K562 (cell line): ENCODE measurements at regions not wholly inside any gene's neighbourhood (a gene's known extent, or its start where the extent isn't known, plus 50 kb on each side); places are given as distances from the start of the nearest gene placed in this dataset.

ENCODE experiments used
- ATAC-seq: fragments of 200-7000 bp; cut with Tn5 transposase; 3 replicates; pipeline ENCODE4 v1.9.1; 2020; ENCODE audit warnings: moderate library complexity
- BruUV-seq: library from RNA; stranded (reverse); fragments of 400-500 nt; replicated peaks from 2 replicates; lab custom pipeline; 2021; lab: Mats Ljungman, UMichigan
- CTCF ChIA-PET: fragments of 300-600 bp; formaldehyde crosslinking; extraction: SDS; loops from one replicate; lab custom pipeline; 2021; ENCODE audit warnings: low intra/inter-chr PET ratio; lab: Yijun Ruan, JAX
- POLR2A ChIA-PET: fragments of 300-600, 350-650 bp; sonication (Branson Sonifier 250); formaldehyde crosslinking; extraction: SDS; loops from one replicate; lab custom pipeline; 2021; ENCODE audit warnings: antibody characterized with exemption, inconsistent platforms; lab: Yijun Ruan, JAX
- DNase-seq, 4 experiments: peaks; one replicate each; pipeline versions ENCODE4 v3.0.0 to v3.0.0-alpha.2; 2011 to 2018; ENCODE audit warnings: low spot score in 3 of 4, mixed read lengths in 3 of 4; ENCODE audit errors: extremely low read depth in 1 of 4
- FAIRE-seq: peaks from 2 replicates; lab custom pipeline; 2011; peaks lifted over from hg19 to GRCh38; lab: Jason Lieb, UNC
- H2AFZ ChIP-seq: 2 replicates; pipeline ENCODE4 v1.6.0; 2011; ENCODE audit warnings: low read depth, low read length, control low read depth, inconsistent platforms
- H3K27ac ChIP-seq: fragments of 200-600 bp; 3 replicates; pipeline ENCODE4 v1.8.0; 2011; ENCODE audit warnings: low read depth, mild to moderate bottlenecking, control low read depth, inconsistent platforms, low read length, moderate library complexity, mixed read lengths; ENCODE audit errors: extremely low read depth
- H3K27me3 ChIP-seq, 2 experiments: fragments of 300-600 bp in 1 of 2; 2 replicates in 1 of 2; 3 replicates in 1 of 2; pipeline versions ENCODE4 v1.6.0 to v1.8.0; 2011; ENCODE audit warnings: inconsistent platforms in 2 of 2, low read length in 2 of 2, mild to moderate bottlenecking in 1 of 2, mixed read lengths in 1 of 2, moderate library complexity in 1 of 2; ENCODE audit not compliant: control insufficient read depth in 2 of 2, insufficient read depth in 2 of 2
- H3K36me3 ChIP-seq: fragments of 300-600 bp; 3 replicates; pipeline ENCODE4 v1.8.0; 2011; ENCODE audit warnings: mild to moderate bottlenecking, low read length, inconsistent platforms; ENCODE audit not compliant: control insufficient read depth, insufficient read depth
- H3K4me1 ChIP-seq, 2 experiments: fragments of 200-600 bp in 1 of 2; replicated peaks in 1 of 2; 2 replicates in 1 of 2; 3 replicates in 1 of 2; pipeline versions ENCODE4 v1.5.1 to v1.8.0; 2011; ENCODE audit warnings: inconsistent platforms in 2 of 2, low read length in 2 of 2, mild to moderate bottlenecking in 1 of 2, mixed read lengths in 1 of 2, moderate library complexity in 1 of 2; ENCODE audit not compliant: control insufficient read depth in 2 of 2, insufficient read depth in 2 of 2
- H3K4me2 ChIP-seq: 2 replicates; pipeline ENCODE4 v1.6.1; 2011; ENCODE audit warnings: low read length, control low read depth, inconsistent platforms, mixed read lengths; ENCODE audit not compliant: insufficient read depth
- H3K4me3 ChIP-seq: fragments of 200-600 bp; sonication (generic), shearing (Covaris generic); 2 replicates; pipeline ENCODE4 v1.5.1; 2016; ENCODE audit warnings: control low read depth, inconsistent platforms
- H3K79me2 ChIP-seq: fragments of 200-600 bp; 3 replicates; pipeline ENCODE4 v1.8.0; 2011; ENCODE audit warnings: low read length, inconsistent platforms; ENCODE audit not compliant: control insufficient read depth, insufficient read depth
- H3K9ac ChIP-seq, 2 experiments: 2 replicates each; pipeline versions ENCODE4 v1.6.0 to v1.6.1; 2011; ENCODE audit warnings: low read depth in 2 of 2, low read length in 2 of 2, control low read depth in 1 of 2, inconsistent platforms in 1 of 2, mild to moderate bottlenecking in 1 of 2, mixed read lengths in 1 of 2; ENCODE audit not compliant: insufficient read depth in 1 of 2
- H3K9me1 ChIP-seq: one replicate; pipeline ENCODE4 v1.6.0; 2011; ENCODE audit warnings: inconsistent platforms, mild to moderate bottlenecking, low read length, moderate library complexity; ENCODE audit not compliant: control insufficient read depth, insufficient read depth
- H3K9me3 ChIP-seq: replicated peaks from 2 replicates; pipeline ENCODE4 v1.5.1; 2011; ENCODE audit warnings: low read depth, low read length, inconsistent platforms; ENCODE audit not compliant: control insufficient read depth, insufficient read depth
- H4K20me1 ChIP-seq: replicated peaks from 2 replicates; pipeline ENCODE4 v1.6.1; 2011; ENCODE audit warnings: low read length, inconsistent platforms, mixed read lengths; ENCODE audit not compliant: control insufficient read depth, insufficient read depth
- CHD1 ChIP-seq: fragments of 200-600 bp; sonication (generic); IDR thresholded peaks from one replicate; pipeline ENCODE4 v1.6.1; 2012; ENCODE audit warnings: mild to moderate bottlenecking, moderate library complexity, low read length, inconsistent platforms
- LEF1 ChIP-seq: fragments of 450-650 bp; IDR thresholded peaks from 2 replicates; pipeline ENCODE4 v1.6.1; 2016; ENCODE audit warnings: mild to moderate bottlenecking
- MYBL2 ChIP-seq, 2 experiments: fragments of 450-650 bp in 1 of 2; sonication (generic) in 1 of 2; formaldehyde crosslinking in 1 of 2; IDR thresholded peaks; 2 replicates each; pipeline versions ENCODE4 v1.6.1 to v1.8.1; 2017 to 2022; ENCODE audit warnings: borderline replicate concordance in 1 of 2, inconsistent platforms in 1 of 2, low read depth in 1 of 2, mild to moderate bottlenecking in 1 of 2, missing genetic modification reagents in 1 of 2, moderate library complexity in 1 of 2
- NFE2L1 ChIP-seq: fragments of 450-650 bp; IDR thresholded peaks from 2 replicates; pipeline ENCODE4 v1.6.1; 2016; ENCODE audit warnings: missing genetic modification characterization, low read depth, mild to moderate bottlenecking, missing compliant biosample characterization, moderate library complexity, borderline replicate concordance
- SMARCA4 ChIP-seq: fragments of 450-650 bp; IDR thresholded peaks from 2 replicates; pipeline ENCODE4 v1.6.1; 2016
- XRCC3 ChIP-seq: fragments of 450-650 bp; IDR thresholded peaks from 2 replicates; pipeline ENCODE4 v1.6.1; 2017; ENCODE audit warnings: mild to moderate bottlenecking, moderate library complexity
- ZNF41 ChIP-seq: fragments of 250-450 bp; sonication (Bioruptor Pico); conservative IDR thresholded peaks from 2 replicates; pipeline ENCODE4 v1.4.0; 2020; ENCODE audit warnings: mild to moderate bottlenecking
- ZNF551 ChIP-seq: fragments of 250-450 bp; sonication (Bioruptor Pico); IDR thresholded peaks from 2 replicates; pipeline ENCODE4 v1.5.0; 2021; ENCODE audit warnings: mild to moderate bottlenecking, moderate library complexity
- WGBS: fragments of 100-300 bp; shearing (Covaris generic); methylation state at CpG from one replicate; pipeline ENCODE4 v1.1.6; 2016; ENCODE audit warnings: low coverage, mixed read lengths; ENCODE audit not compliant: insufficient coverage; ENCODE audit errors: missing lambda C conversion rate; 5-methylcytosine and 5-hydroxymethylcytosine counted together
- in situ Hi-C: fragments of 300-500 bp; cut with MboI; formaldehyde crosslinking; loops from 4 replicates; pipeline ENCODE4 v1.15.0; 2018; ENCODE audit warnings: inconsistent platforms, mixed read lengths
- intact Hi-C: fragments of 100-400 bp; cut with micrococcal nuclease; formaldehyde crosslinking; loops from 2 replicates; pipeline ENCODE4 v1.14.2; 2022

GRCh38 chr6:53432318-53433161 is 83.8 kb upstream of the ELOVL5 start:
- in situ Hi-C loops = loop anchor here (25.0 kb wide), 1 partner anchor 245 kb away; no protein-coding TSS in a partner anchor
- H3K4me3 ChIP-seq = no peak overlapping the region
- H3K9me3 ChIP-seq = no peaks in the 10 kb centered on the region
- H2AFZ ChIP-seq = no peak overlapping the region
- H3K36me3 ChIP-seq = no peaks in the 10 kb centered on the region
- H3K4me1 ChIP-seq = peaks cover 0 to 4% of the 10 kb centered on the region in 2 experiments; a peak in 1 of 5 replicates
- intact Hi-C loops = no loop called here
- H3K27me3 ChIP-seq = no peaks in the 10 kb centered on the region
- no peak for TF ChIP-seq NFE2L1
- TF ChIP-seq XRCC3 = no peak
- no peak for TF ChIP-seq MYBL2 (IDR thresholded peaks at IDR 0.05; ENCODE audit: low read depth)
- TF ChIP-seq MYBL2 (CRISPR knock-in tag; IDR thresholded peaks at IDR 0.05; ENCODE audit: borderline replicate concordance) = no peak
- TF ChIP-seq ZNF41 = no peak
- no peak for TF ChIP-seq CHD1
- no peak for TF ChIP-seq SMARCA4
- TF ChIP-seq ZNF551 (CRISPR knock-in tag) = no peak
- TF ChIP-seq LEF1 = no peak
- H3K4me2 ChIP-seq = no peak overlapping the region
- no peak overlapping the region for H3K27ac ChIP-seq
- ChIA-PET CTCF (no interaction called here), POLR2A (no interaction called here)
- no peaks in the 10 kb centered on the region for H3K9me1 ChIP-seq
- no peaks in the 10 kb centered on the region for H4K20me1 ChIP-seq
- H3K79me2 ChIP-seq = no peaks in the 10 kb centered on the region
- DNase-seq = no peak
- WGBS = 14% methylated on average over 7 of the region's 8 CpGs
- no peak for FAIRE-seq
- no TSS peak for BruUV-seq
- H3K9ac ChIP-seq = no peak overlapping the region
- ATAC-seq = no peak
